Limb (tissue), 2 donors: ENCODE measurements at regions not wholly inside any gene's neighbourhood (a gene's known extent, or its start where the extent isn't known, plus 50 kb on each side); places are given as distances from the start of the nearest gene placed in this dataset.
"Not testable (repeated sequence)": the region's sequence is repeated elsewhere in the genome, so short reads cannot be mapped to it uniquely, and the experiment has no call there.

ENCODE experiments used
- DNase-seq, 2 donors: peaks; one replicate each; pipeline ENCODE4 v3.0.0-alpha.2; 2016; ENCODE audit errors: extremely low spot score in 2 of 2

DNA sequence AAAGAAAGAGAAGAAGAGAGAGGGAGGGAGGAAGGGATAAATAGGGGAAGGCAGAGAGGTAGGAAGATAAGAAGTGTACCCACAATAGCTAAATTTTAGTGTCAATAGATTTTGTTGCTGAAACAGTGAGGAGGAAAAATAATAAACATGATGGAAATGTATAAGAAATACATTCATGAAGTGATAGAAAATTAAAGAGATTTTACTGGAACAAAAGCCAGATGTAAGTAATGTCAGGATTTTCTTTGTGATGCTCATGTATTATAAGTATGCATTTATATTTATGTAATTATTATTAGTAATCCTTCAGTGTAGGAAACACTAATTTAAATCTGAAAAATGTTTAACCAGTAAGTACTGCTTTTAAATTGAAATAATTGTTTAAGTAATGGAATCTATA, 1125.2 kb upstream of the FANCL start:
- no peak for DNase-seq

DNA sequence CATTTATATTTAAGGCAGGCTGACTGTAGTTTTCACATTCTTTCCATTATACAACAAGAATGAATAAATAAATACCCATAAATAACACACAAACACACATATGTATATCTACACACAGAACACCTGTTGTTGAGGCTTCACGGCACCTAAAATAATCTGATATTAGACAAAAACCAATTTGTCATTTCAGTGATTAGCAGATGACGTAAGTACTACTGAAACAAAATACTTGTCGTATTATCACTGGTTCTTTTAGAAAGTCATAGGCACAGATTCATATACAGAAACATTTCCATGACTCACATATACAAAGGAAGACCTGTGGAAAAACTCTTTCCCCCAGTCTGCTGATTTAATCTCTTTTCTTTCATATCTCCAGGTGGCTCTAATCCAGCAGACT, 1113.4 kb upstream of the FANCL start:
- DNase-seq, result no peak

DNA sequence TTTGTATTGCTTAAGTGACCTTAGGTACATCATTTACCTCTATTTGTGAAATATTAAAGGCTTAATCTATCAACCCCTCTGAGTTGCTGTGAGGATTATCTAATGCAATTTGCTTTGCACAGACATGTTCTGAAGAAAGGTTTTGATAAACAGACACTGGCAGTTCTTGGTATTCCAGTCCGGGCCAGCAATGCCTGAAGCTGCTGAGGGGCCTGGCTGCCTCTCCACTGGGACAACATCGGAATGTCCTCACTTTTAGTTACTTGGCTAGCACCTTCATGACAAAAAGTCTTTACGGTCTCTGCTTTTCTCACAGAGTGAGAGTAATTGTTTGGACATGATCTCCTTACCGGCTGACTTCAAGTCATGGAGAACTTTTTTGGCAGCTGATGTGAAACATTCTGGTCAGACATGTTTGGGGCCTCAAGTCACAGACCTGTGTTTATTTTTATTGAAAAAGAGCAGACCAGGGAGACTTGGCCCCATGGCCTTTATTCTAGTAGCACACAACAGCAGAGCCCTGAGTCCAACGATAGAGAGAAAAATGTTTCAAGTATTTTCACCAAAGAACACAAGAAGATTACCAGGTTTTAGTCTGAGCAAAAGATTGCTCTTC, 1112.3 kb upstream of the FANCL start:
- DNase-seq, result no peak

DNA sequence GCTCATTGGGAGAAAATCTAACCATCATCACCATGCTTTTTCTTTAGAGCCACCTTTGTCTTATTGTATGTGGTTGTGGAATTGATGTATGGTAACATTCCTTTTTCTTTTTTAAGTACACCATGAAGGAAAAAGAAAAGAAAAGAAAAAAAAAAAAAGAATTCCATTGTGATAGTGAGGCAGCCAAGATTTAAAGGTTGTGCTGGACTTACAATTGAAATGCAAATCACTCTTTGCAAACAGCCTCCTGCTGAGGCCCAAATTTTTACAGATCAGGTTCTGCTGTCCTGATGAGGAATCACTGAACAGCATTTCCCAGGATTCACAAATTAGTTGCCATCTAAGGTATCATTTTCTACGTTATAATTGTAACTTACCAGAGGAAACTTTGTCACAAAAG, 1101.0 kb upstream of the FANCL start:
- no peak for DNase-seq

DNA sequence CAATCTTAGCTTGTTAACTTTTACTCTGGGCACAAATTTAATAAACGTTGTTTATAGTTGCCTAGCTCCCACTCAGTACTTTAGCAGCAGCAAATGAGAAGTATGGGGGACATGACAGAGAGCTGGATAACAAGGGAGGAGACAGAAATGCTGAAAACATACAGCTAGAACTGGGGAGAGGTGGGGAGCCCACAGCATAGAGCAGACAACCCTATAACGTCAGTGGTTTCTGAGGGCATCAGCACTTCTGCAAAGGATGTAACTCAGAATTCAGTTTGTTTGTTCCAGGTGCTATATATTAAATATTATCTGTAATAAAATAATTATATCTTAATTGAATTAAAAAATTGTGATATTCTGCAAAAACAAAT, 1098.7 kb upstream of the FANCL start:
- no peak for DNase-seq

DNA sequence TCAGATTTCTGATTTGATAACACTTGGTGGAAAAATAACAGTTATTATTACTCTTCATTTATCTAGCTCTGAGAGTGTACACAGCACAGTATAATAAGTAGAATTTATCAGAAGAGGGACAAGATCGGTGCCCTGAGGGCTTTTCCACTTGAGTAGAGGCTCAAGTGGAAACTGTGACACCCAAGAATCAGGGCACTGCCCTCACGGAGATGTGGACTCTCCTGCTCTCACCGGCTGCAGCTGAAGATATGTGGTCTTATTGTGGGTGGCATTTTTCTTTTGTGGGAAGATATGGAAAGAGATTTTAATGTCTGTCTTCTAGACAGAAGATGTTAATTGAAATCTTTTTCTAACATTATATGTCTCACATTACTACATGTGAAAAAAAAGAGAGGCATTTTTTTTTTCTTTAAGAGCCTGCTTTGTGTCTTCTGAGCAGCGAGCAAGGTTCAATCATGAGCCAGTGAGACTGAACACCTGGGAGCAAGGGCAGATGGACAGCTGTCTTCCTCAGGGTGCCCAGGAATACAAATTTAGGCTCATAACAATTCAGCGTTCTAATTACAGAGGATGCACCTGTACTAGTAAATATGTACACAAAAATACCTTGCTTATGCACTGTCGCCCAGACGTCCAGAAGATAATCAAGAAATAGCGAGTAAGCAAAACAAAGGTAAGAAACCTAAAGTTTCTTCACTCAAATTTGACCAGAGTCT, 1098.2 kb upstream of the FANCL start:
- DNase-seq, result no peak

DNA sequence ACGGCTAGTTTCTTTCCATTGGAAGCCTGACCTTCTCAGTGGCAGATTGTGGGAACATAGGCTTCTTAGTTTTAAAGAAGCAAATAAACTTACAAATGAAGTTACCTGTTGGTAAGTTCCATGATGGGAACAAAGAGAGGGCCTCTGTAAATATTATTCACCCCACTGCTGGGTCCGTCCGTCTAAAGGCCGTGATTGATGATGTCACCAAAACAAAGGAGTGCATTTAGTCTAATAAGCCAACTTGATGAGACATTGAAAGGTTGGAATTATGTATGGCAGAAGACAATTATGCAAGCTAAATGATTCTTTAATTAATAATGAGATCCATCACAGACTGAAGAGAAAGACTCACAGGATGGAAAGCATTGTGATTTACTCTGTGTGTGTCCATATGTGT, 1091.9 kb upstream of the FANCL start:
- DNase-seq, result no peak

DNA sequence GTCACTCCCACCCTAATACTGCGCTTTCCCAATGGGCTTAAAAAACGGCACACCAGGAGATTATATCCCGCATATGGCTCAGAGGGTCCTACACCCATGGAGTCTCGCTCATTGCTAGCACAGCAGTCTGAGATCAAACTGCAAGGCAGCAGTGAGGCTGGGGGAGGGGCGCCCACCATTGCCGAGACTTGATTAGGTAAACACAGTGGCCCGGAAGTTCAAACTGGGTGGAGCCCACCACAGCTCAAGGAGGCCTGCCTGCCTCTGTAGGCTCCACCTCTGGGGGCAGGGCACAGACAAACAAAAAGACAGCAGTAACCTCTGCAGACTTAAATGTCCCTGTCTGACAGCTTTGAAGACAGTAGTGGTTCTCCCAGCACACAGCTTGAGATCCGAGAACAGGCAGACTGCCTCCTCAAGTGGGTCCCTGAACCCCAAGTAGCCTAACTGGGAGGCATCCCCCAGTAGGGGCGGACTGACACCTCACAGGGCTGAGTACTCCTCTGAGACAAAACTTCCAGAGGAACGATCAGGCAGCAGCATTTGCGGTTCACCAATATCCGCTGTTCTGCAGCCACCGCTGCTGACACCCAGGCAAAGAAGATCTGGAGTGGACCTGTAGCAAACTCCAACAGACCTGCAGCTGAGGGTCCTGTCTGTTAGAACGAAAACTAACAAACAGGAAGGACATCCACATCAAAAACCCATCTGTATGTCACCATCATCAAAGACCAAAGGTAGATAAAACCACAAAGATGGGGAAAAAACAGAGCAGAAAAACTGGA, 1085.6 kb upstream of the FANCL start:
- DNase-seq, result not testable (repeated sequence)

DNA sequence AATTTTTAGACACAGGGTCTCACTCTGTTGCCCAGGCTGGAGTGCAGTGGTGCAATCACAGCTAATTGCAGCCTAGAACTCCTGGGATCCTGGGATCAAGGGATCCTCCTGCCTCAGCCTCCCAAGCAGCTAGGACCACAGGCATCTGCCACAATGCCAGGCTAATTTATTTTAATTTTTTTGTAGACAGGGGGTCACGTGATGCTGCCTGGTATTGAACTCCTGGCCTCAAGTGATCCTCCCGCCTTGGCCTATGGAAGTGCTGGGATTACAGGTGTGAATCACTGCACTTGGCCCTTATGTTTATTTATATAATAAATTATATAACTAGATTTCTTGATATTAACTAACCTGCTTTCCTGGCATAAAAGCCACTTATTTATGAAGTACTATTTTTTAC, 1081.7 kb upstream of the FANCL start:
- DNase-seq, result no peak

DNA sequence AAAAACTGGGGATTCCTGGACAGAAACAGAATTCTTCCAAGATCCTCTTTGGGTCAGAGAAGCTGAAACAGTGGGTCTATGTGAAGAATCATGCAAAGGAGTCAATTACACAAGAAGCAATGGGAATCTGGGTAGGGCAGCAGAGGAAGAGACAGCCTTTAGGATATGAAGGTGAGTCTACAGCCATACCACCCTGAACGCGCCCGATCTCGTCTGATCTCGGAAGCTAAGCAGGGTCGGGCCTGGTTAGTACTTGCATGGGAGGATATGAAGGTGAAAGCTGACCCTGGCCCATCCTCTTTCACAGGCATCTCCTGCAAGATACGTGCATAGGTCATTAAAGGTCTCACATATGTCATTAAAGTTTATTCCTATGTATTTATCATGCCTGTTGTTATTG, 1080.9 kb upstream of the FANCL start:
- no peak for DNase-seq

DNA sequence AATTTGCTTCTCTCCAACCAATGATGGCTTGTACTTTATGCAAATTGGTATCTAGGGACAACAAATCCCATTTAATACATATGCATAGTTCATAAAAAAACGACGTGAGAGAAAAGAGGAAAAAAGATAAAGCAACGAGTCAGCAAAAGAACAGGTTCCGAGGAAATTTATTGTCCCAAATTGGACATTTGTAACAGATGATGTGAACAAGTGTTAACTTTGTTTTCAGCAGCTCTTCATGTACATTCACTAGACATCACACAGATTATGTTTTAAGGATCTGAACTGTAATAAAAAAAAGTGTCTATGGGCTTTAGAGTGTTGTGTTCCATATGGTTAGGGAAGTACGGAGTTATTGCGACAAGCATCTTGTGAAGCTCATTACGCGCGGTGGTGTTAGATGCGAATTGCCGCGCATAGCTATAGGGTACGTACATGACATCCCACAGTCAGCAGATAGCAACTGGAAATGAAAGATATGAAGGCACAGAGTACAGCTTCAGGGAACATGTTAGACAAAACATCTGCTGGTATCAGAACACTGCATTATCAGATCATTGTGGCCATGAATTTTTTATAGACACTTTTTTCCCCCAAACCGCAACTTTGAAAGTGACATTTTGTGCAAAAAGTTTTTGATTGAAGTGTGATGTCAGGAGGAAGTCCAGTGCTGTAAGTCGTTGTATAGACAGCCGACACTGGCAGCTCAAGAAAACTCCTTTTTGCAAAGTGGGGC, 1073.1 kb upstream of the FANCL start:
- no peak for DNase-seq

DNA sequence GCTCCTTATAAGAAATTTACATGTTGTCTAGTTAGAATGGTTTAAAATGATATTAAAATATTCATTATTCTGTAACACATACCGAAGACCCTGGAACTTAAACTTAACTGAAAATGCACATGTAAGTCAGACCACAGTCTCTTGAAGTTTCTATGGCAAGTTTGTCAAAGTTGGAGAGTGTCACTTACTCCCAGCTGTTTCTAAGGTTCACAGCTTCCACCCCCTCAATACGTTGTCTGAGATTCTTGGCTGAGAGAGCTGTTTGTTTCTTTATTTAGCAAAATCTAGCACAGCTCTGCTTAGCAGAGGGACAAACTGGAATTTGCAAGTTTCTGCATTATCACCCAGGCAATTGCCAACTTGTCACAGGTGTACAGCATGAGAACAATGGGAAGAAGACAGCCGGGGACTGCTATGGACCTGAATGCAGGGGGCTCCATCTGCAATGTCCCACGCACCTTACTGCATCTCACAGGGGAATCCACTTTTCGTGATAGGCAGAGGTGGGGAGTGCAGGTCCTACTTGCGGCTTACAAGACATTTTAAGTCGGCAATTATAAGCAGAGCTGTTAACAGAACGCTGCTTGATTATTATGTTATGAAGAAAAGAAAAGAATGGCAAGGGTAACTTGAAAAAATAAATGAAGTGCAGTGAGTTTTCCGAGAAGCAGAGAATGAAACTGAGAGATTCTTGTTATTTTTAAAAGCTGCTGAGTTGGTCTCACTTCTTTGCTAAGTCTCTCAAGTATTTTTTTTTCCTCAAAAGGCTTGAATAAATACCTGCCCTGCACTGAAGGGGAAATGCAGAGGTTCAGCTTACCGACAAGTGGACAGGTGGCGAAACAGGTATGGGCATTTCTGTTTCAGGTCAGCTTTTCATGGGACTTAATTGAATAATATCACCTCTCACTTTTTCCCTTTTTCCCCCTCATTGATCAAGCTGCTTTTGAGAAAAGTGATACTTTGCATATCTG, 1072.1 kb upstream of the FANCL start:
- DNase-seq, result no peak

DNA sequence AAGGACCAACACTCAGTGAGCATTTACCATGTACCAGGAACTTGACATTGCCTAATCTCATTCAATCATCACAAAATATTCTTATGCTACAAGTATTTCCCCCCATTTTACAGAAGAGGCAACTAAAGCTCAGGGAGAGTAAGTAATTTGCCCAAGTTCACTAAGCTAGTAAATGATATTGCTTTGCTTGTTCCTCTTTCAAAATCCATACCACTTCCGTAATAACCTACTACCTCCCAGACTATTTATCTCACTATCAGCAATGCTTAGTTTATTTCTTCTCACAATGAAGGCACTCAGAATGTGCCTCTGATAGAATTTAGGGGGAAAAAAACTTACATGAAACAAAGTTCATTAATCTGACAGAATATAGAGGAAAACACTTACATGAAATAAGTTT, 1070.9 kb upstream of the FANCL start:
- no peak for DNase-seq

DNA sequence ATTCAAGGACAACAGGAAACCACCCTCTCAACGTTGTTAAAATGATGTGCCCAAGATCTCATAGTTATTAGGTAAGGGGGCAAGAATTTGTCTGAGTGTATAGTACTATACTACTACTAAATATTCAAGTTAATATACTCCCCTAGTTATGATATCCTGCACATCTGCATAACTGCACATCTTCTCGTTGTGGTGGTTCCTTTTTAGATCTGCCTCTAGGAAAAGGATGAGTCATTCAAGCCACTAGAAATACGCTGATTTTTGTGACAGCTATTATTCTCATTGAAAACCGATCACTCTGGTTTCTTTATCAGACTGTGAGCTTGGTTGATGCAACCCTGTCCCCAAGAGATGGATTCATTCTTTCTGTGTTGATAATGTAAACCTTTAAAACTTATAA, 1067.0 kb upstream of the FANCL start:
- DNase-seq, result no peak

DNA sequence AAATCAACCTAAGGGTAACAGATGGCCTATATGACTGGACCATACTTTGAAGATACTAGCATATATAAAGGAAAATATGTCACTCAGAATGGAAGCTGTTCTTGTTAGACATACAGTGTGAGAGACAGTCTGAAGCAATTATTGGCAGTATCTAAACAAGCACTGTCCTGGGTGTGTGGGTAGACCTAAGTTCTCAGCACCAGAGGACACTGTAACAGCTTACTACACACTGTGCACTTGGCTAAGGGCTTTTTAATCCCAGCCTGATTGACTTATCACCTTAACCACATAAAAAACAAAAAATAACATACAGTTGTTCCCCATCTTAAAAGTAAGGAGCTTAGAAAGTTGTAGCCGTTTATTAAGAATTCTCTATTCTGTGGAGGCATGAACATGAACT, 1066.1 kb upstream of the FANCL start:
- no peak for DNase-seq

DNA sequence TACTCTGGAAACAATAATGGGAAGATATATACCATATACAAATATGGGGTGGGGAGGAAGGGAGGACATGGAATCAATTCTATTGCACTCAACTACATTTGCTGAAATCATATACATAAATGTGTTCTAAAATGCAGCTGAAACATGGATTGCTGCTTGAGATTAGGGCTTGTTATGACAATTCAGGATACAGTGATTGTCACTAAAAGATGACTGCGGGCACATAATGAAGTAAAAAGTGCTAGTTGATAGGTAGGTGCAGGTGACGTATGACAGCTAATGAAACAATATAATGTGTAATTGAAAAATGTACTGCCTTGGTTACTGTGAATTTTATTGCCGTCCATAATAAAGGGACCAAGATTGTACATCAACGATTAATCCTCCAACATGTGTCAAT, 1062.1 kb upstream of the FANCL start:
- no peak for DNase-seq

DNA sequence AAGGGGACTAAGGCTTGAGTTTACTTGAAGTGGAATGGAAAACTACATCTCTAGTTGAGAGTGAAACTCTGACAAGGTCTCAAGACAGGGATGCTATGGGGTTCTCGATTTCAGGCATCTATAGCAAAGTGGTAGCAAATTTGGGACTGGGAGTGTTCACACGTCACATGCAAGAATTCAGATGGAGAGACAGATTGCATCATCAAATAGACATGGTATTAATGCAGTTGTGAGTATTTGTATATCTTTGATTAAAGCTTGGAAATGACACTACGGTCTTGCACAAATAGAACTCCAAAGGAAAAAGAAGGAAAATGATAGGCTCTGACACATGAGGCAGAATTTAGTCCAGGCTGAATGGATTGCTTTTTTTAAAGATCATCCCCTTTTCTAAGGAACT, 1061.6 kb upstream of the FANCL start:
- no peak for DNase-seq

DNA sequence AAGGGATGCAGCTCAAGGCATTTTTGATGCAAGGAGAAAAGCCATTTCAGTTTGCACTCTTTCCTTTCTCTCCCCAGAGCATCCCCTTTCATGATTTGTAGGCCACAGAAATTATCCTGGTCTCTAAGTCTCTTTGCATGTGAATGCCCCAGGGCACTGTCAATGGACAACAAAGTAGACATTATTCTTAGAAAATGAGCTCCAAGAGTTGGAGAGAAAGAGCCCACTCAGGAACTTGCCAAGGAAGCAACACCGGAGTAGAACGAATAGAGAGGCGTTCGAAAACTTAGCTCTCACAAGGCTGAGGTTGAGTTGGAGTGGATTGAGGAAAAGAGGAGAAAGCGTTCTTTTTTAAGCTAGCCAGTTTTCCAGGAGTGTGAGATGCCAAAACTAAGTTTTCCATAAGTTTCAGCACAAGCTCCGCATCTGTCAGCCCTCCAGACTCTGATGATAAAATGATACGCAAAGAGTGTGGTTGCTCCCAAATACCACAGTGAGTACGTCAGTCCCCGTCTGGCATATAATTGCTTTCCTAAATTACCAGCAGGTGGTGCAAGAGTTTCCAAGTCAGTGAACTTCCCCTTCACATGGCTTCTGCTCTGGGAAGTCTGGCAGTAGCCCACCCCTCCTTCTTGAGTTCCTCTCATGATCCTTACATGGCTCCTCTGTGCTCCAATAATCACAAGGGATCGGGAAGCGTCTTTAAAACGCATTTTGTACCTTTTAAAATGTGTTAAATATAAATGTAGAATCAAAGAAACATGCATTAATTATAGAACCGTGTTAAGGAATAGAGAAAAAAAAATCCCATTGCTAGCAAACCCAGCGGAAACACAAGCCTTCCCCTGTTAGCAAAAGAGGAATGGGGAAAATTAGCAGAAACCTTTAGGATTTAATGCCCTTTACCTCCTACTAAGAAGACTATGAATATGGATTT, 1060.6 kb upstream of the FANCL start:
- peak; percentile 73 to 92 for DNase-seq

DNA sequence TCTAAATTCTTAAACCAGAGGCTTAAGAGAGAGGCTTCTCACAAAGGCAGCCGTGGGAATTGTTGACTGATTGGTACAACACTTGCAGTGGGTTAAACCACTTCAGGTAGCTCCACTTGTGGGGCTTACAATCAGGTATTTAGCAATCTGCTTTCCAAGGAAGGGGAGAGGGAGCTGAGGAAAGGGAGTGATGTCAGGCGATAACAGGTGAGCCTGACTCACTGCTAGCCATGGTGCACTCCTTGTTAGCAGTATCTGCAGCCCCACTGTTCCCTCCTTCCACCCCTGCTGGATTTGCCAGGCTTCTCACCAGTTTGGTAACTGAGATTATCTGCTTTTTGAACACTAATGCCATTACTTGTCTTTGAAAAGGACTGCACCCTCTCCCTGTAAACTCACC, 1056.7 kb upstream of the FANCL start:
- no peak for DNase-seq

DNA sequence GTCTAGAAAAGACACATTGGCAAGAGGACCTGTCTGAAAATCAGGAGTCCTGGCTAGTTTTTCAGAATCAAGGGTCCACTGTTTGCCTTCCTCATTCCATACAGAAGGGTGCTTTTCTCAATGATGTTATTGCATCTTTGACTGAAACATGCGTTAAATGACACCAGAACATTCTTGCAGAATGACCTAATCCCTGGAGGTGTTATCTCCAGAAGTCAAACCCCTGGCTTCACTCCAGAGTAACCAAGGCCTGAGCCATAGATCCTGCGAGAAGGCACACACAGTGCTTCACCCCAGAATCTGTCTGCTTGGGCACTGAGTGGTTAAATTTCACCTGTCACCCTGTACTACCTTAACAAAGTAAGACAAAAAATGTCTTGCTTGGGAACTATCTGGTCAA, 1055.2 kb upstream of the FANCL start:
- no peak for DNase-seq
